ENCODE measurements at regions not wholly inside any gene's neighbourhood (a gene's known extent, or its start where the extent isn't known, plus 50 kb on each side); places are given as distances from the start of the nearest gene placed in this dataset.

- TF ChIP-seq TAF1 (IDR thresholded peaks at IDR 0.05; ENCODE audit: low read depth) (no peak), ZBTB7A (IDR thresholded peaks at IDR 0.05; ENCODE audit: low read depth) (no peak), MAX (IDR thresholded peaks at IDR 0.05) (no peak), EP300 (IDR thresholded peaks at IDR 0.05; ENCODE audit: borderline replicate concordance) (no peak), RAD21 (IDR thresholded peaks at IDR 0.05; ENCODE audit: low read depth) (no peak), CEBPB (IDR thresholded peaks at IDR 0.05) (no peak), CREB1 (IDR thresholded peaks at IDR 0.05; ENCODE audit: low read depth) (no peak)
- TF ChIP-seq, protein P1, sequence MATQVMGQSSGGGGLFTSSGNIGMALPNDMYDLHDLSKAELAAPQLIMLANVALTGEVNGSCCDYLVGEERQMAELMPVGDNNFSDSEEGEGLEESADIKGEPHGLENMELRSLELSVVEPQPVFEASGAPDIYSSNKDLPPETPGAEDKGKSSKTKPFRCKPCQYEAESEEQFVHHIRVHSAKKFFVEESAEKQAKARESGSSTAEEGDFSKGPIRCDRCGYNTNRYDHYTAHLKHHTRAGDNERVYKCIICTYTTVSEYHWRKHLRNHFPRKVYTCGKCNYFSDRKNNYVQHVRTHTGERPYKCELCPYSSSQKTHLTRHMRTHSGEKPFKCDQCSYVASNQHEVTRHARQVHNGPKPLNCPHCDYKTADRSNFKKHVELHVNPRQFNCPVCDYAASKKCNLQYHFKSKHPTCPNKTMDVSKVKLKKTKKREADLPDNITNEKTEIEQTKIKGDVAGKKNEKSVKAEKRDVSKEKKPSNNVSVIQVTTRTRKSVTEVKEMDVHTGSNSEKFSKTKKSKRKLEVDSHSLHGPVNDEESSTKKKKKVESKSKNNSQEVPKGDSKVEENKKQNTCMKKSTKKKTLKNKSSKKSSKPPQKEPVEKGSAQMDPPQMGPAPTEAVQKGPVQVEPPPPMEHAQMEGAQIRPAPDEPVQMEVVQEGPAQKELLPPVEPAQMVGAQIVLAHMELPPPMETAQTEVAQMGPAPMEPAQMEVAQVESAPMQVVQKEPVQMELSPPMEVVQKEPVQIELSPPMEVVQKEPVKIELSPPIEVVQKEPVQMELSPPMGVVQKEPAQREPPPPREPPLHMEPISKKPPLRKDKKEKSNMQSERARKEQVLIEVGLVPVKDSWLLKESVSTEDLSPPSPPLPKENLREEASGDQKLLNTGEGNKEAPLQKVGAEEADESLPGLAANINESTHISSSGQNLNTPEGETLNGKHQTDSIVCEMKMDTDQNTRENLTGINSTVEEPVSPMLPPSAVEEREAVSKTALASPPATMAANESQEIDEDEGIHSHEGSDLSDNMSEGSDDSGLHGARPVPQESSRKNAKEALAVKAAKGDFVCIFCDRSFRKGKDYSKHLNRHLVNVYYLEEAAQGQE (IDR thresholded peaks at IDR 0.05; ENCODE audit: low read depth) = no peak
- TF ChIP-seq, protein P2, sequence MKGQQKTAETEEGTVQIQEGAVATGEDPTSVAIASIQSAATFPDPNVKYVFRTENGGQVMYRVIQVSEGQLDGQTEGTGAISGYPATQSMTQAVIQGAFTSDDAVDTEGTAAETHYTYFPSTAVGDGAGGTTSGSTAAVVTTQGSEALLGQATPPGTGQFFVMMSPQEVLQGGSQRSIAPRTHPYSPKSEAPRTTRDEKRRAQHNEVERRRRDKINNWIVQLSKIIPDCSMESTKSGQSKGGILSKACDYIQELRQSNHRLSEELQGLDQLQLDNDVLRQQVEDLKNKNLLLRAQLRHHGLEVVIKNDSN (IDR thresholded peaks at IDR 0.05) = no peak
Observed at GRCh38 chr21:27122686-27123085, 155.8 kb upstream of the ADAMTS5 start.

Data from Ishikawa (cell line).